ENCODE measurements at regions not wholly inside any gene's neighbourhood (a gene's known extent, or its start where the extent isn't known, plus 50 kb on each side); places are given as distances from the start of the nearest gene placed in this dataset.

DNA sequence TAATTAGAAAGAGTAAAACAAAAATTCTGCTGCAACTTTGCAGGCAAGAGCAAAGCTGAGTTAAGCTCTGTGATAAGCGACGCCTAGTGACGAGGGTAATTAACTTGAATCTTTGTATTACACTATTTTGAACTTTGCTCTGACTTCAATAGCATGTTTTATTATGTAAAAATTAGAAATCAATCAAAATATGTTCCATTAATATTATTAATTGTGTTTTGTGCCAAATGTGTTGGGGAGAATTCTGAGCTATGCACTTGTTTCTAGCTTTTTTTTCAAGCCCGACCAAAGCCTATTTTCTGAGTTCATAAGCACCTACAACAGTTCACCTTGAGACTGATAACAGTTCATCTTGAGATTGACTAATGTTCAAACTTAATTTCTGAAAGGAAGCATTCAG lies 90.1 kb upstream of the PDE3A start:
- TF ChIP-seq FOXA1 (IDR thresholded peaks at IDR 0.05; ENCODE audit: borderline replicate concordance): no peak
- TF ChIP-seq CTCF (IDR thresholded peaks at IDR 0.05 in 2 of 3, conservative IDR thresholded peaks at IDR 0.05 in 1 of 3; ENCODE audit: insufficient read depth in 2 of 3, low read depth in 1 of 3, low read length in 3 of 3): no peak
- no peak for TF ChIP-seq SNRNP70 (optimal IDR thresholded peaks at IDR 0.05; ENCODE audit: low read depth, low read length)
- no peak for TF ChIP-seq HDGF (IDR thresholded peaks at IDR 0.05)
- TF ChIP-seq CBX1 (IDR thresholded peaks at IDR 0.05; ENCODE audit: low read depth): no peak
- TF ChIP-seq TOE1 (IDR thresholded peaks at IDR 0.05; ENCODE audit: borderline replicate concordance): no peak
- no peak for TF ChIP-seq TOE1 (CRISPR knock-in tag; IDR thresholded peaks at IDR 0.05; ENCODE audit: borderline replicate concordance, low read depth)
- no peak for TF ChIP-seq EP300 (IDR thresholded peaks at IDR 0.05; ENCODE audit: low read length)
- TF ChIP-seq, protein P1, sequence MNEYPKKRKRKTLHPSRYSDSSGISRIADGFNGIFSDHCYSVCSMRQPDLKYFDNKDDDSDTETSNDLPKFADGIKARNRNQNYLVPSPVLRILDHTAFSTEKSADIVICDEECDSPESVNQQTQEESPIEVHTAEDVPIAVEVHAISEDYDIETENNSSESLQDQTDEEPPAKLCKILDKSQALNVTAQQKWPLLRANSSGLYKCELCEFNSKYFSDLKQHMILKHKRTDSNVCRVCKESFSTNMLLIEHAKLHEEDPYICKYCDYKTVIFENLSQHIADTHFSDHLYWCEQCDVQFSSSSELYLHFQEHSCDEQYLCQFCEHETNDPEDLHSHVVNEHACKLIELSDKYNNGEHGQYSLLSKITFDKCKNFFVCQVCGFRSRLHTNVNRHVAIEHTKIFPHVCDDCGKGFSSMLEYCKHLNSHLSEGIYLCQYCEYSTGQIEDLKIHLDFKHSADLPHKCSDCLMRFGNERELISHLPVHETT (CRISPR knock-in tag; conservative IDR thresholded peaks at IDR 0.05 in 1 of 2, IDR thresholded peaks at IDR 0.05 in 1 of 2): no peak
- TF ChIP-seq CC2D1A (IDR thresholded peaks at IDR 0.05): no peak
- TF ChIP-seq TGIF2 (CRISPR knock-in tag; IDR thresholded peaks at IDR 0.05): no peak
- no peak for TF ChIP-seq C11orf30 (IDR thresholded peaks at IDR 0.05; ENCODE audit: low read depth)
- TF ChIP-seq CEBPB (tag; IDR thresholded peaks at IDR 0.05): no peak
- no peak for TF ChIP-seq JUN (IDR thresholded peaks at IDR 0.05; ENCODE audit: borderline replicate concordance, low read depth, low read length)
- no peak for TF ChIP-seq JUN (CRISPR knock-in tag; IDR thresholded peaks at IDR 0.05; ENCODE audit: borderline replicate concordance)
- no peak for TF ChIP-seq YY1 (IDR thresholded peaks at IDR 0.05; ENCODE audit: borderline replicate concordance in 1 of 3, control insufficient read depth in 1 of 3, extremely low read depth in 1 of 3, insufficient read depth in 3 of 3, insufficient read length in 1 of 3, insufficient replicate concordance in 2 of 3, low read depth in 1 of 3, low read length in 2 of 3)

Data from K562 (cell line).